HFFc6 (cell line): ENCODE measurements at regions not wholly inside any gene's neighbourhood (a gene's known extent, or its start where the extent isn't known, plus 50 kb on each side); places are given as distances from the start of the nearest gene placed in this dataset.

ENCODE experiments used
- DNase-seq: peaks from one replicate; pipeline ENCODE4 v3.0.0-alpha.2; 2018
- H3K27ac Mint-ChIP-seq: 2 replicates; pipeline ENCODE4 v1.8.0; 2020; ENCODE audit warnings: mild to moderate bottlenecking, mixed read lengths
- H3K27me3 Mint-ChIP-seq: 2 replicates; pipeline ENCODE4 v1.8.0; 2021; ENCODE audit warnings: mild to moderate bottlenecking, moderate library complexity, mixed read lengths; ENCODE audit not compliant: insufficient read depth
- H3K36me3 Mint-ChIP-seq: 2 replicates; pipeline ENCODE4 v1.8.0; 2021; ENCODE audit warnings: low read depth, mixed read lengths
- H3K4me1 Mint-ChIP-seq: 2 replicates; pipeline ENCODE4 v1.8.0; 2020; ENCODE audit warnings: low read depth, mixed read lengths
- H3K4me3 Mint-ChIP-seq: 2 replicates; pipeline ENCODE4 v1.8.0; 2020; ENCODE audit warnings: mild to moderate bottlenecking, moderate library complexity, mixed read lengths
- H3K9me3 Mint-ChIP-seq: 2 replicates; pipeline ENCODE4 v1.8.0; 2020; ENCODE audit warnings: mild to moderate bottlenecking, mixed read lengths
- TF ChIP-seq, protein P1 (sequence below): fragments of 200-600 bp; sonication (generic); IDR thresholded peaks from 2 replicates; pipeline ENCODE4 v1.5.0; 2021; ENCODE audit warnings: antibody characterized with exemption, mild to moderate bottlenecking

DNA sequence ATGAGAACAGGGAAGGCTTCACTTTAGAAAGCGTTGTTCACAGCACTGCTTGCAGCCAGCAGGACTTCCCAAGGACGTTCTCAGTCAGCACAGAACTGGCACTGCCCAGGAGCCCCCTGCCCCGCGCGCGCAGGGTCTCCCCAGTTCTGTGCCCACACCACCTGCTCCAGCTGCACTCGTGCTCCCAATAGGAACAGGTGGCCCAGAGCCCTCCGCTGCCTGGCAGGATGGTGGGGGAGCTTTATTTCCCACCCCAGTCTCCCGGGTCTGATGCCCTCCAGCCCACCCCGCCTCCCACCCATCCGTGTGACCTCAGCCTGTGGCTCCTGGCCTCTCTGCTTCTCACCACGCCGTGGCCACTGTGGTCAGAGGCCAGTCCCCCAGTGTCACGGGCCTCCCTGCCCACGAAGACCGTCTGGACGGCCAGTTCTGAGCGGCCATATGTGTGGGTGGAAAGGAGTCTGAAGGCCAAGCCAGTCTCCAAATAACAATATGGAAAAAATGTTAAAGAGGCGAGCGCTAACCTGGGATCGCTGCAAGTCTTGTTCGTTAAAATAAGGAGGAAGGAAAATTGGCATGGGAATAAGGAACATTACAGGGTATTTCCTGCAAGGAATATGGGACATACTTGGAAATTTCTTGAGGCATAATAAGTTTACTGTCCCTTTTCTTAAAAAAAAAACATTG, 54.6 kb upstream of the PCSK6 start:
- no peaks in the 10 kb centered on the region for H3K9me3 Mint-ChIP-seq
- DNase-seq = no peak
- no peak overlapping the region for H3K27ac Mint-ChIP-seq
- peaks cover 21% of the 10 kb centered on the region for H3K27me3 Mint-ChIP-seq
- TF ChIP-seq, protein P1, sequence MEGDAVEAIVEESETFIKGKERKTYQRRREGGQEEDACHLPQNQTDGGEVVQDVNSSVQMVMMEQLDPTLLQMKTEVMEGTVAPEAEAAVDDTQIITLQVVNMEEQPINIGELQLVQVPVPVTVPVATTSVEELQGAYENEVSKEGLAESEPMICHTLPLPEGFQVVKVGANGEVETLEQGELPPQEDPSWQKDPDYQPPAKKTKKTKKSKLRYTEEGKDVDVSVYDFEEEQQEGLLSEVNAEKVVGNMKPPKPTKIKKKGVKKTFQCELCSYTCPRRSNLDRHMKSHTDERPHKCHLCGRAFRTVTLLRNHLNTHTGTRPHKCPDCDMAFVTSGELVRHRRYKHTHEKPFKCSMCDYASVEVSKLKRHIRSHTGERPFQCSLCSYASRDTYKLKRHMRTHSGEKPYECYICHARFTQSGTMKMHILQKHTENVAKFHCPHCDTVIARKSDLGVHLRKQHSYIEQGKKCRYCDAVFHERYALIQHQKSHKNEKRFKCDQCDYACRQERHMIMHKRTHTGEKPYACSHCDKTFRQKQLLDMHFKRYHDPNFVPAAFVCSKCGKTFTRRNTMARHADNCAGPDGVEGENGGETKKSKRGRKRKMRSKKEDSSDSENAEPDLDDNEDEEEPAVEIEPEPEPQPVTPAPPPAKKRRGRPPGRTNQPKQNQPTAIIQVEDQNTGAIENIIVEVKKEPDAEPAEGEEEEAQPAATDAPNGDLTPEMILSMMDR = no peak
- no peaks in the 10 kb centered on the region for H3K36me3 Mint-ChIP-seq
- no peaks in the 10 kb centered on the region for H3K4me1 Mint-ChIP-seq
- H3K4me3 Mint-ChIP-seq = no peak overlapping the region

DNA sequence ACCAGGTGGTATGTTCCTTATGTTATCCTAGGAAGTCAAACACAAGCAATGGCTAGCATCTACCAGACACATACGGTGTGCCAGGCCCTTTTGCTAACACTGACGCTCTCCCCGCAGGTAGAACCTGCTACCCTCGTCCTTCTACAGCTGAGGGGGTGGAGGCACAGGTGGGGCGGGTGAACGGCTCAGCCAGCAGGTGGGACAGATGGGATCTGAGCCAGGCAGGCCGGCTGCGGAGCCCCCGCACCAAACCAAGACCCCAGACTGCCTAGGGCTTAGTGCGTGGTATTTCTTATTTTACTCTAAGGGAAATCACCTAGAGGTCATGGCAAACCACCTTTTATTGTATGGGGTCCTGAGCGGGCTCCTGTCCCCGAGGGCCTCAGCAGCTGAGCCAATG, 53.9 kb upstream of the PCSK6 start:
- H3K4me3 Mint-ChIP-seq = no peak overlapping the region
- H3K36me3 Mint-ChIP-seq = no peaks in the 10 kb centered on the region
- no peaks in the 10 kb centered on the region for H3K9me3 Mint-ChIP-seq
- H3K4me1 Mint-ChIP-seq = no peaks in the 10 kb centered on the region
- no peak for DNase-seq
- TF ChIP-seq, protein P1 = no peak
- H3K27me3 Mint-ChIP-seq = peaks cover 24% of the 10 kb centered on the region
- no peak overlapping the region for H3K27ac Mint-ChIP-seq

DNA sequence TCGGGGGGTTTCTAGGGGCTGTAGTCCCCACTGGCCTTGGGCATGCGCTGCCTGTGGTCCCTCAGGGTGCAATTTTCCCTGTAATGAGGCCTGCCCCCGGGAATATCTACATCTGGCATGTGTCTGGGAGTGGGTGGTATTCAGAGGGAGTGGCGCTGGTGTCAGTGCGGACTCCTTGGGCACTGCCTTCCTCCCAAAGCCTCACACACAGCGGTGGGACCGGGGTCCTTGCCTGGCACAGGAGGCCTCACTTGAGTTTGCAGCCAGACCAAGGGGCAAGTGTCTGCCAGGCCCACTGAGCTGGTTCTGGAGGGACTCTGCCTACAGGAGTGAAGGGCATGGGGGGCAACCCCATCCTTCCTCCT, 53.5 kb upstream of the PCSK6 start:
- TF ChIP-seq, protein P1 = no peak
- peaks cover 24% of the 10 kb centered on the region for H3K27me3 Mint-ChIP-seq
- no peaks in the 10 kb centered on the region for H3K4me1 Mint-ChIP-seq
- H3K9me3 Mint-ChIP-seq = no peaks in the 10 kb centered on the region
- no peak overlapping the region for H3K4me3 Mint-ChIP-seq
- no peak overlapping the region for H3K27ac Mint-ChIP-seq
- H3K36me3 Mint-ChIP-seq = no peaks in the 10 kb centered on the region
- no peak for DNase-seq

DNA sequence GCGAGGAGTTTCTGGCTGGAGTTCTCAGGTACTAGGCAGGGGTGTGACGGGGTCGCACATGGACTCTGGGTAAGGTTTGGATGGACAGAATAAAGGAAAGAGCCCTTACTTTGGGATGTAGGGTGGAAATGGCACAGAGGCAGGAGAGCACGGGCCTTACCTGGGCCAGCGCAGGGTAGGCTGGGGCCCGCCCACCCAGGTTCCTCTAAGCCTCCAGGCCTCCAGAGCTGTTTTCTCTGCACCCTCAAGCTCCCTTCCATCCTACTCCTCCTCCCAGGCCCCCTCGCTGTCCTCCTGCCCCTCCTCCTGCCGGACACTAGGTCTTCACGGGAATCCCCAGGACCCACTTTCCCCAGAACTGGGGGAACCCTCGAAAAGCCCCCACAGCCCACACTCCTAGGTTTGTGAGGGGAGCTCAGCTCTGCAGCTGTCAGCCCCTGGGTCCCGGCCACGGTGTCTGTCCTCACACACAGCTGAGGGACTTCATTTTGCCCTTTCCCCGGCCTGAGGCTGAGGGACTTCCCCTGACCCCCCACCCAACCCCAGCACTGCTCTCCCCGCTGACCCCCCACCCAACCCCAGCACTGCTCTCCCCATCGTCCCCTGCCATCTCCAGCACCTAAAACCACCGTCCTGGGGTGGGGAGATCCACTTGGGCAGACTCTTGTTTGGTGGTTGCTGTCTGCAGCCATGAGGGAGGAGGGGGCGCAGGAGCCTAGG, 53.0 kb upstream of the PCSK6 start:
- Mint-ChIP-seq H3K4me1 (no peaks in the 10 kb centered on the region), H3K27me3 (peaks cover 24% of the 10 kb centered on the region), H3K36me3 (no peaks in the 10 kb centered on the region), H3K9me3 (no peaks in the 10 kb centered on the region), H3K27ac (no peak overlapping the region), H3K4me3 (no peak overlapping the region)
- no peak for DNase-seq
- TF ChIP-seq, protein P1 = no peak

DNA sequence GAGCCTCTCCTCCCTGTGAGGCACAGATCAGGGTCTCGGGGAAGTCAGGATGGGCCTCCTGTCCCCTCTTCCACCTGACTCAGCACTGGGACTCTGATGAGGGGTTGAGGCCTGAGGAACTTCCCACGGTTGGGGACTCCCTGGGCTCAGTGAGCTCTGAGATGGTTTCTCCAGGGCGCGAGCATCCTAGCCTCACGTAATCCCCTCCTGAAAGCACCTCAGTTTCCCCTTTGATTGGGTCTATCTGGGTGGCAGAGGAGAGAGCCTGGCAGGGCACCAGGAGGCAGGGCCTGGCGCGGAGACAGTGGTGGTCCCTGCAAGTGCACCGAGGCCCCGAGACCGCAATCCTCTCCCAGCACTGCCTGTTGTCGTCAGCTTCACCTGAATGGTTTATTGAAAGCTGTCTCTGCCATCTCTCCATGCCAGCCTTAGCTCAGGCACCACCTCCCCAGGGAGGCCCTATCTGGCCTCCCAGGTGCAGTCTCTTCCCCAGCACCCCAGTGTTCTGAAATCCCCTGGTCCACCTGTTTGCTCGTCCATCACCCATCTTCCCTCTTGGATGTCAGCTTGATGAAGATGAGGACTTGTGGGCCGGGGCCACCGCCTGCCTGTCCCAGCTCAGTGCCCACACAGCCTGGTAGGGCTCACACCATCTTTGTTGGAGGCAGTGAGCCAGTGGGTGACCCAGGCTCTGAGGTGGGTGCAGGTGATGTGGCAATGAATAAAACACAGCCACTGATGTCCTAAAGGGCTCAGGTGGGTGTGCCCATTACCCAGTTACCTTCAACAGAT, 52.2 kb upstream of the PCSK6 start:
- no peaks in the 10 kb centered on the region for H3K36me3 Mint-ChIP-seq
- peaks cover 24% of the 10 kb centered on the region for H3K27me3 Mint-ChIP-seq
- no peaks in the 10 kb centered on the region for H3K4me1 Mint-ChIP-seq
- H3K9me3 Mint-ChIP-seq = no peaks in the 10 kb centered on the region
- no peak overlapping the region for H3K4me3 Mint-ChIP-seq
- DNase-seq = no peak
- no peak overlapping the region for H3K27ac Mint-ChIP-seq
- TF ChIP-seq, protein P1 = no peak
